ENCODE measurements at regions not wholly inside any gene's neighbourhood (a gene's known extent, or its start where the extent isn't known, plus 50 kb on each side); places are given as distances from the start of the nearest gene placed in this dataset.

DNA sequence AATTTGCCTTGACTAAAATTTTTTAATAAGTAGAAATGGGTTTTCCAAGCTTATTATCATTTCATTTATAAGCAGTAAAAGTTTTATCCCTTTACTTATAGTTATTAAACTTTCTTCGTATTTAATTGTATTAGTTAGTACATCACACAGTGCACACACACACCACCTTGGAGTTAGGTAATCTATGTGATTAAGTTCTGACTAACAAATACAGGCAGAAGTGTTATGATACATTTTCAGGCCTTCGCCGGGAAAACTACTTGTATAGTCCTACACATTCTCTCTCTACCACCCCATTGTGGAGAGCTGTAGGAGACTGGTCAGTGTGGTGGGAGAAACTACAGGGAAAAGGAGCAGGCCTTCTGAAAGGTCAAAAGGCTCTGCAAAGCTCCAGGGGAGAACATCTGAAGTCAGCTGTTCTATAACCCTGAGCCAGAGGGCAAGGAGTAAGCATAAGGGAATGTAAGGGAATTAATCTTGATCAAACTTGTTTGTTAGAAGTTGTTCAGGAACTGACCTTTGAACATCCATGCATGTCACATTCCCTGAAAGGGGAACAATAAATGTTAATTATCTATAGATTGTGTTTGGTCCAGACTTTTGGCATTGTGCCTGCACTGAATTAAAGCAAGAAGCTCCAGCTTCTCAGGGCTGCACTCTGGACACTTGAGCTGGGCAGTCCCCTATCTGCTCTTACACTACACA lies 231.7 kb downstream of the FSIP2 start:
- DNase-seq (ENCODE audit: low spot score in 2 of 2), result no peak
- 74 to 78% methylated on average over 3 of the region's 3 CpGs for WGBS, 2 donors
- no peak overlapping the region for H3K4me3 ChIP-seq
- no peaks in the 10 kb centered on the region for H3K4me1 ChIP-seq
- peaks cover 0 to 3% (median 0%) of the 10 kb centered on the region in 3 donors for H3K36me3 ChIP-seq
- TF ChIP-seq, protein P1, sequence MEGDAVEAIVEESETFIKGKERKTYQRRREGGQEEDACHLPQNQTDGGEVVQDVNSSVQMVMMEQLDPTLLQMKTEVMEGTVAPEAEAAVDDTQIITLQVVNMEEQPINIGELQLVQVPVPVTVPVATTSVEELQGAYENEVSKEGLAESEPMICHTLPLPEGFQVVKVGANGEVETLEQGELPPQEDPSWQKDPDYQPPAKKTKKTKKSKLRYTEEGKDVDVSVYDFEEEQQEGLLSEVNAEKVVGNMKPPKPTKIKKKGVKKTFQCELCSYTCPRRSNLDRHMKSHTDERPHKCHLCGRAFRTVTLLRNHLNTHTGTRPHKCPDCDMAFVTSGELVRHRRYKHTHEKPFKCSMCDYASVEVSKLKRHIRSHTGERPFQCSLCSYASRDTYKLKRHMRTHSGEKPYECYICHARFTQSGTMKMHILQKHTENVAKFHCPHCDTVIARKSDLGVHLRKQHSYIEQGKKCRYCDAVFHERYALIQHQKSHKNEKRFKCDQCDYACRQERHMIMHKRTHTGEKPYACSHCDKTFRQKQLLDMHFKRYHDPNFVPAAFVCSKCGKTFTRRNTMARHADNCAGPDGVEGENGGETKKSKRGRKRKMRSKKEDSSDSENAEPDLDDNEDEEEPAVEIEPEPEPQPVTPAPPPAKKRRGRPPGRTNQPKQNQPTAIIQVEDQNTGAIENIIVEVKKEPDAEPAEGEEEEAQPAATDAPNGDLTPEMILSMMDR (IDR thresholded peaks at IDR 0.05), result no peak
- TF ChIP-seq POLR2A (IDR thresholded peaks at IDR 0.05) (no peak), EP300 (IDR thresholded peaks at IDR 0.05) (no peak)
- H3K27ac ChIP-seq, result no peak overlapping the region
- H3K9me3 ChIP-seq, result peaks cover 0 to 5% (median 0%) of the 10 kb centered on the region in 4 donors
- H3K27me3 ChIP-seq, result no peaks in the 10 kb centered on the region

DNA sequence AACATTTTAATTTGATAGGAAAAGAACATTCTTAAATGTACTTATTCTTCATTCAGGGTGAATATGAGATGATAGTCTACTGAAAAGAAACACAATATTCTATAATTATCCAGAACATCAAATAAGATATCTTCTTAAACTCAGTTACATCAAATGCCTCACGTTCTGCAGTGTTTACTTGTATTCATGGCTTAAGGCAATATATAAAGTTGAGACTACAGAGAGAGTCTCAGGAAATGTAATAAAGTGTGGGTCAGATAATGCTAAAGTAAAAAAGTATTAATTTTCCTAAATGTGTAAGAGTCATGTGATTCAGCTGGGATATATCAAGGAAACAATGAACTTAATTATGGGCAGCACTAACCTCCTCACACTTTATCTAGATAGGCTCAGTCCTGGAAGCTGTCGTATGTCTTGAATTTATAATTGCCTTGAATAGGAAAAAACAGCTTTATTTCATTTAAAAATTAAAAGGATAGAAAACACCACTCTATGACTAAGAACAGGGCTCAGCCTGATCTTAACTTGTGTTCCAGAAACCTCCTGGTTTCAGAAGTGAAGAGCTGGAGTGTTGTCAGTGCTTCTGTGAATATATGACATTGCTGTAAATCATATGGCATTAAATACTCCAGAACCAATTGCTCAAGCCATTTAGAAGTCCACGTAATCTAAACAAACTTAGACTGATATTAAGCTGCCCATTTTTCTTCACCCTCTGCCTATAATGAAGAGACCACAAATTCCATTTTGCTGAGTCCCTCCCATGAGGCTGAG lies 240.2 kb downstream of the FSIP2 start:
- no peaks in the 10 kb centered on the region for H3K36me3 ChIP-seq
- 74 to 81% methylated on average over 3 of the region's 3 CpGs for WGBS, 2 donors
- no peak for TF ChIP-seq POLR2A (IDR thresholded peaks at IDR 0.05)
- no peak for TF ChIP-seq EP300 (IDR thresholded peaks at IDR 0.05)
- TF ChIP-seq, protein P1 (IDR thresholded peaks at IDR 0.05), result no peak
- H3K27ac ChIP-seq, result no peak overlapping the region
- no peak for DNase-seq (ENCODE audit: low spot score in 2 of 2)
- no peaks in the 10 kb centered on the region for H3K4me1 ChIP-seq
- no peaks in the 10 kb centered on the region for H3K27me3 ChIP-seq
- H3K4me3 ChIP-seq, result no peak overlapping the region
- no peaks in the 10 kb centered on the region for H3K9me3 ChIP-seq

DNA sequence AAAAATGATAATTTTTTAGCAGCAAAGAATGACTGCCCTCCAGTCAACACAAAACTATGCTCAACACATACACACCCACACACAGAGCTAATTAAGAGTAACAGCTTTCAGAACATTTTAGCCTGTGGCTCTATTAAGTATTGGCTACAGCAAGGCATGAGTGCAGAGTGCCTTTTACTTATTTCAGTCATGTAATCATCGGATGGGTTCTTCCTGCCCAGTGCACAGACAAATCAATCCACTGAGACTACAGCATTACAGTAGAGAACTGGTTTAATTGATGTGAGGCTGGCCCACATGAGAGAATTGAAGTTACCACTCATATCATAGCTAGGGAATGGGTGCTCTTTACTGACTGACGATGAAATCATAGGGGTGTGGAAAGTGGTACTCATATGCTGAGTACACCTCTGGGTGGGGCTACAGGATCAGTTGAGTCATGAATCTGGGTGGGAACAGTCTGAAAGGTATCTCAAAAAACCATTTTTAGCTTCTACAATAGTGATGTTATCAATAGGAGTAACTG lies 241.0 kb downstream of the FSIP2 start:
- Histone ChIP-seq H3K27ac (no peak overlapping the region), H3K27me3 (no peaks in the 10 kb centered on the region), H3K4me1 (no peaks in the 10 kb centered on the region), H3K9me3 (no peaks in the 10 kb centered on the region), H3K36me3 (no peaks in the 10 kb centered on the region), H3K4me3 (no peak overlapping the region)
- TF ChIP-seq, protein P1 (IDR thresholded peaks at IDR 0.05), result no peak
- TF ChIP-seq EP300 (IDR thresholded peaks at IDR 0.05), result no peak
- no peak for TF ChIP-seq POLR2A (IDR thresholded peaks at IDR 0.05)
- 77 to 90% methylated on average over 2 of the region's 2 CpGs for WGBS, 2 donors
- no peak for DNase-seq (ENCODE audit: low spot score in 2 of 2)

DNA sequence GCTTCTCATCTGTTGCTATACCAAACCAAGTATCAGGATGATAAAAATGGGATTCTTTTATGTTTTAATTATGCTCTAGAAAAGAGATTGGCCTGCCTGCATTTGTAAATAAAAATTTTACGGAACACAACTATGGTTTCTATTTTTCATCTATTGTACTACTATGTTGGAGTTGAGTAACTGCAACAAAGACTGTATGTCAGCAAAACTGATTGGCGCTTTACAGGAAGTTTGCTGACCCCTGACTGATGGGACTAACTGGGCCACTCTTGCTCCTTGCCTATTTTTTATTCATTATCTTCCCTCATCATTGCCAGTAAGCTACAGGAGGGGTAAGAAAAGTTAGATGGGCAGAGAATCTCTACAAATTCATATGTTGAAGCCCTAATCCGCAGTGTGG lies 242.3 kb downstream of the FSIP2 start:
- 90 to 95% methylated on average over 3 of the region's 3 CpGs for WGBS, 2 donors
- no peak for DNase-seq (ENCODE audit: low spot score in 2 of 2)

More for the DNA sequence above, 242.3 kb downstream of the FSIP2 start:
- H3K4me3 ChIP-seq, result no peak overlapping the region
- TF ChIP-seq EP300 (IDR thresholded peaks at IDR 0.05), result no peak
- no peak for TF ChIP-seq POLR2A (IDR thresholded peaks at IDR 0.05)
- TF ChIP-seq, protein P1 (IDR thresholded peaks at IDR 0.05), result no peak
- H3K9me3 ChIP-seq, result no peaks in the 10 kb centered on the region
- no peaks in the 10 kb centered on the region for H3K27me3 ChIP-seq
- no peaks in the 10 kb centered on the region for H3K36me3 ChIP-seq
- no peak overlapping the region for H3K27ac ChIP-seq
- no peaks in the 10 kb centered on the region for H3K4me1 ChIP-seq
